HAP-1 (cell line): ENCODE measurements at regions not wholly inside any gene's neighbourhood (a gene's known extent, or its start where the extent isn't known, plus 50 kb on each side); places are given as distances from the start of the nearest gene placed in this dataset.
"Not testable (repeated sequence)": the region's sequence is repeated elsewhere in the genome, so short reads cannot be mapped to it uniquely, and the experiment has no call there.

Source experiments
- DNase-seq, 2 experiments: peaks; one replicate each; pipeline ENCODE4 v3.0.0-alpha.2; 2016 to 2020; ENCODE audit warnings: low spot score in 2 of 2
- H3K27me3 ChIP-seq: fragments of 250-450 bp; sonication (Bioruptor Pico); 2 replicates; pipeline ENCODE4 v1.5.1; 2020; ENCODE audit warnings: low read depth, mild to moderate bottlenecking, moderate library complexity
- H3K36me3 ChIP-seq: fragments of 250-450 bp; sonication (Bioruptor Pico); replicated peaks from 2 replicates; pipeline ENCODE4 v1.5.1; 2020; ENCODE audit warnings: mild to moderate bottlenecking
- H3K4me1 ChIP-seq: fragments of 250-450 bp; sonication (Bioruptor Pico); 2 replicates; pipeline ENCODE4 v1.5.1; 2020; ENCODE audit warnings: mild to moderate bottlenecking
- H3K4me3 ChIP-seq: fragments of 250-450 bp; sonication (Bioruptor Pico); 2 replicates; pipeline ENCODE4 v1.5.1; 2020; ENCODE audit warnings: mild to moderate bottlenecking, moderate library complexity
- H3K9me3 ChIP-seq: fragments of 250-450 bp; sonication (Bioruptor Pico); 2 replicates; pipeline ENCODE4 v1.5.1; 2020; ENCODE audit warnings: mild to moderate bottlenecking, moderate library complexity
- in situ Hi-C: fragments of 300-500 bp; cut with MboI; formaldehyde crosslinking; loops from 3 replicates; pipeline ENCODE4 v1.14.3; 2020; ENCODE audit warnings: low sequenced_read_pairs, inconsistent platforms, mixed read lengths

- peak in 1 of 2 experiments; percentile 3 for DNase-seq
- H3K4me3 ChIP-seq: no peak overlapping the region
- H3K9me3 ChIP-seq: 0 out of 2 replicates have a peak, but pooled peaks cover 2% of the 10 kb centered on the region
- H3K27me3 ChIP-seq: no peaks in the 10 kb centered on the region
- in situ Hi-C loops: no loop called here
- H3K36me3 ChIP-seq: no peaks in the 10 kb centered on the region
- H3K4me1 ChIP-seq: peaks cover 10% of the 10 kb centered on the region
These were observed 160.4 kb downstream of the UACA start for GRCh38 chr15:70602834-70603560.

DNA sequence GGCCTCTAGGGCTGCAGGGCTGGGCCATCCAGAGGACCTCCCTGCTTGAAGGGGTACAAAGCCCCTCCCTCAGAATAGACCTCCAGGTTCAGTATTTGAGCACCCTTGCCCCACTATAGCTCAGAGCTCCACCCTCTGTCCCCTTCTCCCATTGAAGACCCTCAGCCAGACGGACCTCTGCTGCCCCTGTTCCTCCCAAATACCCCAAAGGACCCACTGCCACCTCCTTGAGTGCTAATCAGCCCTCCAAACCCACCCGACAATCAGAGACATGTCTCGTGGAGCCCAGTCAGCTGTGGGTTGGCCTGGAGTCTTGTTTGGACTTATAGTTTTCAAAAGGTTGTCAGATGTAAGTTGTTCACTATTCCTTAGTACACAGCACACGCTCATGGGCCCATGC lies 161.1 kb downstream of the UACA start:
- Histone ChIP-seq H3K4me1 (peaks cover 10% of the 10 kb centered on the region), H3K4me3 (no peak overlapping the region), H3K36me3 (no peaks in the 10 kb centered on the region), H3K9me3 (0 out of 2 replicates have a peak, but pooled peaks cover 2% of the 10 kb centered on the region), H3K27me3 (no peaks in the 10 kb centered on the region)
- peak in 1 of 2 experiments; percentile 5 for DNase-seq
- in situ Hi-C loops: no loop called here

- peaks cover 6% of the 10 kb centered on the region; the same call in 1 of the 2 replicates for H3K9me3 ChIP-seq
- no peaks in the 10 kb centered on the region for H3K36me3 ChIP-seq
- H3K4me3 ChIP-seq: no peak overlapping the region
- in situ Hi-C loops: no loop called here
- DNase-seq: no peak
- H3K27me3 ChIP-seq: no peaks in the 10 kb centered on the region
- H3K4me1 ChIP-seq: no peaks in the 10 kb centered on the region
These were observed 165.4 kb downstream of the UACA start for GRCh38 chr15:70597945-70598344.

GRCh38 chr15:70597056-70597603 lies 166.2 kb downstream of the UACA start:
- in situ Hi-C loops: no loop called here

DNA sequence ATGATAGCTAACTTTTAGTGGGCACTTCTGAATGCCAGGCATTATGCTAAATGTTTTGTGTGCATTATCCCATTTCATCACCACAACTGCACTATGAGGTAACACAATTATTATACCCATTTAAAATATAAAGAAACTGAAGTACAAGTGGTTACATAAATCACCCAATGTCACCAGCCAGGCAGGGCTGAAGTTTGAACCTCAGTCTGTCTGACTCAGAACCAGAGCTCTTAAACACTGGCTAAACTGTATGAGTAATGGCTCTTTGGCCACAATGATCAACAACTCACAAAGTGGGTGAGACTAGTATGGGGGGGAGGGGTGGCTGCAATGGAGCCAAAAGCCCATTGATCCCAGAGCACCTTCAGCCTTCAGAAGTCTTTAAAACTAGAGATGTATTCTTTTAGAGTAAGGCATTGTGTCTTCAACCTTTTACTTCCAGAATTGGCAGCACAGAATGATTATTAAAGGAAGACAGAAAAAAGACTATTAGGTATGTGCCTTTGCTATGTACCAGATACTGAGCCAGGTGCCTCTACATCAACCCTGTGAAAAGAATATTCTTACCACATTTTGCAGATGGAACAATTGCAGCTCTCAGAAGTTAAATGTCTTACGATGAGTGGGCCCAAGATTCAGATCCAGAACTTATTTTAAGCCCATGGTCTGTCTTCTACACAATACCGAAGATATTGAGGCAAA lies 166.9 kb downstream of the UACA start:
- no peaks in the 10 kb centered on the region for H3K27me3 ChIP-seq
- no peaks in the 10 kb centered on the region for H3K36me3 ChIP-seq
- peaks cover 6% of the 10 kb centered on the region; the same call in 1 of the 2 replicates for H3K9me3 ChIP-seq
- in situ Hi-C loops: no loop called here
- DNase-seq: peak in 1 of 2 experiments; percentile 4
- H3K4me1 ChIP-seq: 0 out of 2 replicates have a peak, but pooled peaks cover 4% of the 10 kb centered on the region
- H3K4me3 ChIP-seq: no peak overlapping the region

More at GRCh38 chr15:70597056-70597603, 166.2 kb downstream of the UACA start:
- Histone ChIP-seq H3K27me3 (no peaks in the 10 kb centered on the region), H3K4me3 (no peak overlapping the region), H3K4me1 (0 out of 2 replicates have a peak, but pooled peaks cover under 1% of the 10 kb centered on the region), H3K9me3 (peaks cover 6% of the 10 kb centered on the region; the same call in 1 of the 2 replicates), H3K36me3 (no peaks in the 10 kb centered on the region)
- DNase-seq: peak in 1 of 2 experiments; percentile 6

GRCh38 chr15:70593795-70594194 lies 169.6 kb downstream of the UACA start:
- no peak for DNase-seq
- in situ Hi-C loops: no loop called here
- Histone ChIP-seq H3K27me3 (no peaks in the 10 kb centered on the region), H3K9me3 (peaks cover 4% of the 10 kb centered on the region; the same call in 1 of the 2 replicates), H3K4me1 (0 out of 2 replicates have a peak, but pooled peaks cover 4% of the 10 kb centered on the region), H3K4me3 (no peak overlapping the region), H3K36me3 (no peaks in the 10 kb centered on the region)

- no peak overlapping the region for H3K4me3 ChIP-seq
- peaks cover 4% of the 10 kb centered on the region; the same call in 1 of the 2 replicates for H3K9me3 ChIP-seq
- H3K36me3 ChIP-seq: no peaks in the 10 kb centered on the region
- in situ Hi-C loops: loop anchor here (10.0 kb wide), 1 partner anchor 1115 kb away; no protein-coding TSS in a partner anchor
- DNase-seq: no peak
- peaks cover 8% of the 10 kb centered on the region for H3K4me1 ChIP-seq
- peaks cover 3% of the 10 kb centered on the region; the same call in 1 of the 2 replicates for H3K27me3 ChIP-seq
These were observed 173.6 kb downstream of the UACA start for GRCh38 chr15:70589728-70590127.

DNA sequence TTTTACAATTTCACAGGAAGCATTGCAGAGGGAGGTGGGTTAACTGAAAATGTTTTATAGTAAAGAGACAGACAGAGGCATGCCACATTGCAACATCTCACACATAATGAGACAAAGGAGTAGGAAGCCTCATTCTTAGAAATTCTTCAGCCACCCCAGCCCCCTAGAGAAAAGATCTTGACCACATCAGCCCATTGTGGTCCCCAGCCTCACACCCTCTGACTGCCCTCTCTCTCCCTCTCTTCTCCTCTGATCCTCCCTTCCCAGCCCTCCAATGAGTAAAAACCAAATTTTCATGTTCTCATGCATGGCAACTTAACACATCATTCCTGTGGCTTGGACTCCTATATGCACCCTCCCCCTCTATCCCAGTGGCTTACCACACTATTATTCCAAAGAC lies 174.1 kb downstream of the UACA start:
- Histone ChIP-seq H3K9me3 (peaks cover under 1% of the 10 kb centered on the region; the same call in 1 of the 2 replicates), H3K4me1 (peaks cover 9% of the 10 kb centered on the region), H3K4me3 (no peak overlapping the region), H3K36me3 (no peaks in the 10 kb centered on the region), H3K27me3 (peaks cover 6% of the 10 kb centered on the region; the same call in 1 of the 2 replicates)
- peak in 1 of 2 experiments; percentile 1 for DNase-seq
- in situ Hi-C loops: loop anchor here (10.0 kb wide), 1 partner anchor 1114 kb away; no protein-coding TSS in a partner anchor

DNA sequence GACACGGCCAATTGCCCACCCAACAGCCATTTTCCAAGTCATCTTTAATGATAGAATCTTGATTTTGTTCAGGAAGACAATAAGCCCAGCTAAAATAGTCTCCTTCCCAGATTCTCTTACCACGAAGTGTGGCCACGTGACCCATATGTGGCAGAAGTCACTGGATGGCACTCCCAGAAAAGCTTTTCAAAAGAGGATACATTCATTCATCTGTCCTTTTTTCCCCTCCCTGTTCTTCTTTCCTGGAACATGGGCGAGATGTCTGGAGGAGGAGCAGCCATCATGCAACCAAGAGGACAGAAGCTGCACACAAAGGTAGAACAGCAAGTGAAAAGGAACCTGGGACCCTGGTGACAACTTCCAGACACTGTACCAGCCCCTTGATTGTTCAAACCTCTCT lies 174.7 kb downstream of the UACA start:
- H3K4me3 ChIP-seq: no peak overlapping the region
- H3K27me3 ChIP-seq: peaks cover 6% of the 10 kb centered on the region; the same call in 1 of the 2 replicates
- no peak for DNase-seq
- in situ Hi-C loops: loop anchor here (10.0 kb wide), 1 partner anchor 1114 kb away; no protein-coding TSS in a partner anchor
- H3K9me3 ChIP-seq: no peaks in the 10 kb centered on the region
- no peaks in the 10 kb centered on the region for H3K36me3 ChIP-seq
- H3K4me1 ChIP-seq: peaks cover 9% of the 10 kb centered on the region

- Histone ChIP-seq H3K4me3 (no peak overlapping the region), H3K27me3 (peaks cover 6% of the 10 kb centered on the region; the same call in 1 of the 2 replicates), H3K36me3 (no peaks in the 10 kb centered on the region), H3K4me1 (peaks cover 9% of the 10 kb centered on the region), H3K9me3 (no peaks in the 10 kb centered on the region)
- DNase-seq: peak in 1 of 2 experiments; percentile 24
- in situ Hi-C loops: loop anchor here (10.0 kb wide), 1 partner anchor 1113 kb away; no protein-coding TSS in a partner anchor
These were observed 175.3 kb downstream of the UACA start for GRCh38 chr15:70587896-70588567.

GRCh38 chr15:70587012-70587634 lies 176.2 kb downstream of the UACA start:
- in situ Hi-C loops: loop anchor here (10.0 kb wide), 1 partner anchor 1112 kb away; no protein-coding TSS in a partner anchor

GRCh38 chr15:70586241-70586640 lies 177.1 kb downstream of the UACA start:
- H3K9me3 ChIP-seq: no peaks in the 10 kb centered on the region
- H3K36me3 ChIP-seq: no peaks in the 10 kb centered on the region
- peaks cover 14% of the 10 kb centered on the region for H3K27me3 ChIP-seq
- in situ Hi-C loops: loop anchor here (10.0 kb wide), 1 partner anchor 1111 kb away; no protein-coding TSS in a partner anchor
- DNase-seq: peak in 1 of 2 experiments; percentile 7
- peaks cover 4% of the 10 kb centered on the region for H3K4me1 ChIP-seq
- H3K4me3 ChIP-seq: no peak overlapping the region

More at GRCh38 chr15:70587012-70587634, 176.2 kb downstream of the UACA start:
- not testable (repeated sequence) for H3K4me1 ChIP-seq, H3K9me3 ChIP-seq, H3K27me3 ChIP-seq, H3K36me3 ChIP-seq, H3K4me3 ChIP-seq
- peak in 1 of 2 experiments; percentile 3 for DNase-seq
